Uterus (tissue), 2 donors: ENCODE measurements at regions not wholly inside any gene's neighbourhood (a gene's known extent, or its start where the extent isn't known, plus 50 kb on each side); places are given as distances from the start of the nearest gene placed in this dataset.

Experiments used
- CTCF ChIP-seq, 4 experiments: fragments of 200-600 bp in 2 of 4; fragments of 450-650 bp in 2 of 4; sonication (generic) in 2 of 4; IDR thresholded peaks; one replicate each; pipeline ENCODE4 v1.5.1; 2016 to 2019; ENCODE audit warnings: antibody characterized with exemption in 4 of 4, mild to moderate bottlenecking in 2 of 4, moderate library complexity in 1 of 4
- POLR2A ChIP-seq, 2 donors: fragments of 450-650 bp; IDR thresholded peaks; one replicate each; pipeline ENCODE4 v1.6.1; 2016; ENCODE audit warnings: antibody characterized with exemption in 2 of 2, mild to moderate bottlenecking in 1 of 2, moderate library complexity in 1 of 2

- TF ChIP-seq POLR2A (IDR thresholded peaks at IDR 0.05), result no peak
- TF ChIP-seq CTCF (IDR thresholded peaks at IDR 0.05), result no peak
These were observed 112.7 kb downstream of the KLF13 start for GRCh38 chr15:31439328-31439727.
